ENCODE measurements at regions not wholly inside any gene's neighbourhood (a gene's known extent, or its start where the extent isn't known, plus 50 kb on each side); places are given as distances from the start of the nearest gene placed in this dataset.
"Not testable (repeated sequence)": the region's sequence is repeated elsewhere in the genome, so short reads cannot be mapped to it uniquely, and the experiment has no call there.

- no peak for DNase-seq (ENCODE audit: low spot score)
Measured at GRCh38 chr1:68782890-68783289, 286.0 kb upstream of the DEPDC1 start.

DNA sequence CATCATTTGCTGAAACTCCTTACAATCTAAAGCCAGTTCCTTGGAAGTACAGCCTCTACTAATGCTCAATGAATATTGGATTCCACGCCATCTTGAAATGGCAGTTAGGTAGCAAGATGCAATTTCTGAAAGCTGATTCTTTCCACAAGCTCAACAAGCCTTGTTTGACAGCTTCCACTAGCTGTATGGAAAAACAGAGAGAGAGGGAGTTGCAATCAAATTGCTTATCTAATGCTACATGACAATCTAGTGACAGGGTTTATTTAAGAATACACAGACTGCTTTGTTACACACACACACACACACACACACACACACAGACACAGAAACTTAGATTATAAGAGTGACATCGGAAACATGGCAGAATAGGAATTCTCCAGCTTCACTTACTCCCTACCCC is 288.4 kb upstream of the DEPDC1 start:
- DNase-seq (ENCODE audit: low spot score): no peak

GRCh38 chr1:68788762-68789161 is 291.9 kb upstream of the DEPDC1 start:
- no peak for DNase-seq (ENCODE audit: low spot score)

DNA sequence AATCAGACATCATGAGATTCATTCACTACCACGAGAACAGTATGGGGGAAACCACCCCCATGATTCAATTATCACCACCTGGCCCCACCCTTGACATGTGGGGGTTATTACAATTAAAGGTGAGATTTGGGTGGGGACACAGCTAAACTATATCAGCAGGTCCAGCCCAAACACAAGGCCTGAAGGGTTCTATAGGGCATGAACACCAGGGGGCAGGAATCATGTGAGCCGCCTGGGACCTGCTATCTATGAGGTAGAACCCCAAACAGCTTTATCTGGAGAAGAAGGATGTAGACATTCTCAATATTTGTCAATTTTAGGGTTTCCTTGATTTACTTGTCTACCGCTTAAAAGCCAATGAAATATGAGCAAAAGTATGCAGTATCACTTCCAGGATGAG is 294.9 kb upstream of the DEPDC1 start:
- DNase-seq (ENCODE audit: low spot score): no peak

GRCh38 chr1:68795956-68796355 is 299.1 kb upstream of the DEPDC1 start:
- DNase-seq (ENCODE audit: low spot score): no peak

GRCh38 chr1:68796888-68797287 is 300.0 kb upstream of the DEPDC1 start:
- no peak for DNase-seq (ENCODE audit: low spot score)

GRCh38 chr1:68798071-68798470 is 301.2 kb upstream of the DEPDC1 start:
- no peak for DNase-seq (ENCODE audit: low spot score)

DNA sequence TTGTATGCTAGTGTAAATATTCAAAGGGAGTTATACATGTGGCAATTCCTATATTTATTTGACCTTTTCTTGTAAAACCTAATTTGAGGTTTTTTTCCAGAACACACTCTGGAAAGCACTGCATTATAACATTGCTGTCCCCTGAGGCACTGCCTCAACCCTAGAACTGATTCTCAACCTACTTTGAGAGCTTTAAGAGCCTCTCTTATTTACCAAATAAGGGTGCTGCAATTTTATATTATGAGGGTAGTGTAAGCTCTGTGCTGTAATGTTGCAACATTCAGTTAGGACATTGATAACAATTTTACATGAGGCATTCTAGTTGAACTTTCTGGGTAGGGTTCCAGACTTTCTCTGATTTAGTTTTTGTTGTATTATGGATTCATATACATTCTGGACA is 302.2 kb upstream of the DEPDC1 start:
- no peak for DNase-seq (ENCODE audit: low spot score)

GRCh38 chr1:68800182-68800581 is 303.3 kb upstream of the DEPDC1 start:
- DNase-seq (ENCODE audit: low spot score): no peak

DNA sequence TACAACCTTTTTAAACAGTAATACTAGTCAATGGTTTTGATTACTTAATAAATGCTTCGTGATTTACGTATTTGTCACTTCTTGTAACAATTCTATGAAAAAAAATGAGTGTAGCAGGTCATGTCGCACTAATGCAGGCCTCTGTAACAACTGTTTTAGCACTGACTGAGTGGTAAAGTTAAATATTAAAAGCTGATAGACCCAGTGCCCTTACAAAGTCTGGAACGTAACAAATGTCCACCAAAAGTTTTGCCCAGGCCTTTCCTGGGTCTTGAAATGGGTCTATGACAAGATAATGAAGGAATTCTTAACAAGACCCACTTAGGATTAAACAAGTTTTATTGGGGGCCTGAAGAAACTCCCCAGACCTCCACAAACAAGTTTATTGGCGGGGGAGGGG is 304.6 kb upstream of the DEPDC1 start:
- DNase-seq (ENCODE audit: low spot score): no peak

- DNase-seq (ENCODE audit: low spot score): no peak
Measured at GRCh38 chr1:68805097-68805641, 308.3 kb upstream of the DEPDC1 start.

DNA sequence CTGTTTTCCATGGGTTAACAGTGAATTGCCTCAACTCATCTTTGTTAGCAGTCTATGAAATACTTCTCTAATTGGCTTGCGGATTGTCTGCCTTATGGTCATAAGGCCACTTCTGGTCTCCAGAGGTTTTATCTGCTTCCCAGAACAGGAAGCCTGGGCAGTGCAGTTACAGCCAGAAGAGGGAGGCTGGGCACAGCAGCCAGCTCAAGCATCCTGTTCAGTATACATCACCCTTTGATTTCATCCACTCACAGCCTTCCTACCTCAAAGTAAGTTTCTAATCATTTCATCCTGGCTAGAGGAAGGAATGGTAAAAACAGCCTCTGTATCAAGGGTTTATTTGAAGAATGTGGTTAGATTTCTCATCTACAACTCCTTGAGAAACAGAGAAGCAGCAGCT is 311.5 kb upstream of the DEPDC1 start:
- DNase-seq (ENCODE audit: low spot score): no peak

- DNase-seq (ENCODE audit: low spot score): no peak
Measured at GRCh38 chr1:68811806-68812205, 314.9 kb upstream of the DEPDC1 start.

- DNase-seq (ENCODE audit: low spot score): no peak
Measured at GRCh38 chr1:68812333-68812732, 315.5 kb upstream of the DEPDC1 start.

GRCh38 chr1:68814067-68814466 is 317.2 kb upstream of the DEPDC1 start:
- DNase-seq (ENCODE audit: low spot score): no peak

GRCh38 chr1:68815632-68816031 is 318.8 kb upstream of the DEPDC1 start:
- DNase-seq (ENCODE audit: low spot score): no peak

- not testable (repeated sequence) for DNase-seq (ENCODE audit: low spot score)
Measured at GRCh38 chr1:68817505-68818210, 320.8 kb upstream of the DEPDC1 start.

DNA sequence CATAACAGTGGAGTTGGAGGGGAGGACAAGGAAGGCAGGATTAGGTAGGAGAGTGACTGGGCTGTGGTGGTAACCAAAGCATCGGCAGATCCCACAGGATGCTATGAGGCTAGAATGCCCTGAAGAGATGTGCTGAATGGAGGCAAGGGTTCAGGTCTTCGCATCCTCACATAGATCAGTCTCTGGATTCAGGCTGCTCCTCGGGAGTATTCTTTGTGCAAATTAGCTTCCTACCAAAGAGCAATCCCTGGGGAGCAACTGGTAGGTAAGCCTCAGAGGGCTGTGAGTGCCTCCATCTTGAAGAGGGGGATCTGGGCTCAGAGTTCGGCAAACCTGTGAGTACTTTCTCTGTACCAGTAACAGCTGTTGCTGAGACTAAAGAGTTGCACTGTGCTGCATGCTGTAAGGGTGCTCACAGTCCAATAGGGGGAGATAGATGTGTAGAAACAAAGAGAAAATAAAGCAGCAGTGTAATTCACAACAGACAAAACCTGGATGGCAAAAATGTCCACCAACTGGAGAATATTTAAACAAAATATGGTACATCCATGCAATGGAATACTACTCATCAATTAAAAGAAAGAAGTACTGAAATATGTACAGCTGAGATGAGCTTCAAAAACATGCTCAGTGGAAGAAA is 322.4 kb upstream of the DEPDC1 start:
- DNase-seq (ENCODE audit: low spot score): peak; percentile 41

GRCh38 chr1:68820151-68820550 is 323.3 kb upstream of the DEPDC1 start:
- DNase-seq (ENCODE audit: low spot score): no peak

GRCh38 chr1:68826836-68827235 is 330.0 kb upstream of the DEPDC1 start:
- DNase-seq (ENCODE audit: low spot score): no peak

DNA sequence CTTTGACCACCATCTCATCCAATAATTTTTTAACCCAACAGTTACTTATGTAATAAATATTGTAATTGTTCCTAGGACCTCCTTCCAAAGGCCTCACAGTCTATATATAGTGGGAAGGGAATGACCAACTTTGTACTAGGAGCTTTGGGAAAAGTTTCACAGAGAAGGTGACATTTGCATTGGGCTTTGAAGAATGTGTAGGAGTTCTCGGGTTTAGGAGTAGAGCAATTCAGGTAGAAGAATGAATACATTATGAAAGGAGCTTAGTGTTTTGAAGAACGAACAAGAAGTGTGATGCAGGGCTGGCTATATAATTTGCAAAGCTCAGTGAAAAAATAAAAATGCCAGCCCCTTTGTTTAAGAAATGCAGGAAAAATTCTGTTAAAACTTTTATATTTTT is 330.4 kb upstream of the DEPDC1 start:
- DNase-seq (ENCODE audit: low spot score): no peak

- DNase-seq (ENCODE audit: low spot score): no peak
Measured at GRCh38 chr1:68828013-68828412, 331.1 kb upstream of the DEPDC1 start.

DNA sequence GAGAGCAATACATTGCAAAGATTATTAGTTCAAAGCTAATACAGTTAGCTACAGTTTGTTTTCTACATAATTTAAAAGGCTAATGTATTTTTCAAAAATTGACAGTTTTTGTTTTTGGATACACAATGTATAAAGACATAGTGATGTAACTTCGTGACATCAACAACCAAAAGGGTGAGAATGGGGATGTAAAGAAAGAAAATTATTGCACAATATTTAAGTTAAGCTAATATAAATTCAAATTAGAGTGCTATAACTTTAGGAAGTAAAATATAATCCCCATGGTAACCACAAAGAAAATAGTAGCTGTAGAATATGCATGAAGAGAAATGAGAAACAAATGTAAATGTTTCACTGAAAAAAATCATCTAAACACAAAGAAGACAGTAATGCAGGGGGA is 334.4 kb upstream of the DEPDC1 start:
- DNase-seq (ENCODE audit: low spot score): no peak

- DNase-seq (ENCODE audit: low spot score): no peak
Measured at GRCh38 chr1:68848017-68848416, 351.1 kb upstream of the DEPDC1 start.

Data from HuH-7.5 (cell line).